ENCODE measurements at regions not wholly inside any gene's neighbourhood (a gene's known extent, or its start where the extent isn't known, plus 50 kb on each side); places are given as distances from the start of the nearest gene placed in this dataset.

- no peak for DNase-seq
- Histone ChIP-seq H3K27me3 (ENCODE audit: low read length) (no peaks in the 10 kb centered on the region), H3K4me1 (ENCODE audit: low read length) (no peaks in the 10 kb centered on the region), H3K4me2 (ENCODE audit: low read depth, low read length, poor library complexity, severe bottlenecking) (no peak overlapping the region), H3K4me3 (ENCODE audit: low read length) (no peak overlapping the region), H3K27ac (ENCODE audit: low read length) (no peak overlapping the region), H3K9me2 (replicated peaks; ENCODE audit: insufficient read depth, low read length) (no peaks in the 10 kb centered on the region), H3K79me2 (ENCODE audit: low read length) (no peaks in the 10 kb centered on the region), H2AFZ (ENCODE audit: low read length) (no peak overlapping the region), H3K9ac (ENCODE audit: low read length) (no peak overlapping the region), H3K36me3 (ENCODE audit: insufficient read depth, low read length) (no peaks in the 10 kb centered on the region), H4K20me1 (ENCODE audit: insufficient read depth, low read depth, low read length) (no peaks in the 10 kb centered on the region), H3K9me3 (ENCODE audit: low read length) (no peaks in the 10 kb centered on the region)
Observed at GRCh38 chr20:17014756-17015366, 212.0 kb upstream of the PCSK2 start.

- no peaks in the 10 kb centered on the region for H3K9me3 ChIP-seq (ENCODE audit: low read length)
- H3K9ac ChIP-seq (ENCODE audit: low read length), result no peak overlapping the region
- H2AFZ ChIP-seq (ENCODE audit: low read length), result no peak overlapping the region
- H3K4me1 ChIP-seq (ENCODE audit: low read length), result no peaks in the 10 kb centered on the region
- no peaks in the 10 kb centered on the region for H3K79me2 ChIP-seq (ENCODE audit: low read length)
- H3K36me3 ChIP-seq (ENCODE audit: insufficient read depth, low read length), result no peaks in the 10 kb centered on the region
- no peak for DNase-seq
- no peak overlapping the region for H3K4me2 ChIP-seq (ENCODE audit: low read depth, low read length, poor library complexity, severe bottlenecking)
- H3K4me3 ChIP-seq (ENCODE audit: low read length), result no peak overlapping the region
- H3K9me2 ChIP-seq (replicated peaks; ENCODE audit: insufficient read depth, low read length), result no peaks in the 10 kb centered on the region
- no peak overlapping the region for H3K27ac ChIP-seq (ENCODE audit: low read length)
- H4K20me1 ChIP-seq (ENCODE audit: insufficient read depth, low read depth, low read length), result no peaks in the 10 kb centered on the region
- H3K27me3 ChIP-seq (ENCODE audit: low read length), result no peaks in the 10 kb centered on the region
Observed at GRCh38 chr20:17017232-17017631, 209.6 kb upstream of the PCSK2 start.

- H3K4me2 ChIP-seq (ENCODE audit: low read depth, low read length, poor library complexity, severe bottlenecking), result no peak overlapping the region
- H4K20me1 ChIP-seq (ENCODE audit: insufficient read depth, low read depth, low read length), result no peaks in the 10 kb centered on the region
- no peaks in the 10 kb centered on the region for H3K4me1 ChIP-seq (ENCODE audit: low read length)
- H3K4me3 ChIP-seq (ENCODE audit: low read length), result no peak overlapping the region
- no peaks in the 10 kb centered on the region for H3K27me3 ChIP-seq (ENCODE audit: low read length)
- no peak overlapping the region for H3K27ac ChIP-seq (ENCODE audit: low read length)
- H3K79me2 ChIP-seq (ENCODE audit: low read length), result no peaks in the 10 kb centered on the region
- H3K9ac ChIP-seq (ENCODE audit: low read length), result no peak overlapping the region
- H3K9me2 ChIP-seq (replicated peaks; ENCODE audit: insufficient read depth, low read length), result no peaks in the 10 kb centered on the region
- no peak for DNase-seq
- no peak overlapping the region for H2AFZ ChIP-seq (ENCODE audit: low read length)
- no peaks in the 10 kb centered on the region for H3K9me3 ChIP-seq (ENCODE audit: low read length)
- no peaks in the 10 kb centered on the region for H3K36me3 ChIP-seq (ENCODE audit: insufficient read depth, low read length)
Observed at GRCh38 chr20:17021481-17021880, 205.4 kb upstream of the PCSK2 start.

GRCh38 chr20:17023036-17023435 lies 203.8 kb upstream of the PCSK2 start:
- no peaks in the 10 kb centered on the region for H3K79me2 ChIP-seq (ENCODE audit: low read length)
- DNase-seq, result no peak
- no peaks in the 10 kb centered on the region for H3K9me2 ChIP-seq (replicated peaks; ENCODE audit: insufficient read depth, low read length)
- no peak overlapping the region for H3K27ac ChIP-seq (ENCODE audit: low read length)
- no peaks in the 10 kb centered on the region for H4K20me1 ChIP-seq (ENCODE audit: insufficient read depth, low read depth, low read length)
- no peaks in the 10 kb centered on the region for H3K9me3 ChIP-seq (ENCODE audit: low read length)
- H3K4me1 ChIP-seq (ENCODE audit: low read length), result no peaks in the 10 kb centered on the region
- H3K36me3 ChIP-seq (ENCODE audit: insufficient read depth, low read length), result no peaks in the 10 kb centered on the region
- H3K9ac ChIP-seq (ENCODE audit: low read length), result no peak overlapping the region
- no peak overlapping the region for H2AFZ ChIP-seq (ENCODE audit: low read length)
- H3K4me2 ChIP-seq (ENCODE audit: low read depth, low read length, poor library complexity, severe bottlenecking), result no peak overlapping the region
- no peaks in the 10 kb centered on the region for H3K27me3 ChIP-seq (ENCODE audit: low read length)
- no peak overlapping the region for H3K4me3 ChIP-seq (ENCODE audit: low read length)

GRCh38 chr20:17023806-17024205 lies 203.0 kb upstream of the PCSK2 start:
- no peaks in the 10 kb centered on the region for H3K36me3 ChIP-seq (ENCODE audit: insufficient read depth, low read length)
- H3K9ac ChIP-seq (ENCODE audit: low read length), result no peak overlapping the region

GRCh38 chr20:17024513-17025119 lies 202.2 kb upstream of the PCSK2 start:
- Histone ChIP-seq H3K9ac (ENCODE audit: low read length) (no peak overlapping the region), H3K4me2 (ENCODE audit: low read depth, low read length, poor library complexity, severe bottlenecking) (no peak overlapping the region), H3K79me2 (ENCODE audit: low read length) (no peaks in the 10 kb centered on the region), H3K36me3 (ENCODE audit: insufficient read depth, low read length) (no peaks in the 10 kb centered on the region), H3K4me3 (ENCODE audit: low read length) (no peak overlapping the region), H4K20me1 (ENCODE audit: insufficient read depth, low read depth, low read length) (no peaks in the 10 kb centered on the region), H2AFZ (ENCODE audit: low read length) (no peak overlapping the region), H3K9me2 (replicated peaks; ENCODE audit: insufficient read depth, low read length) (no peaks in the 10 kb centered on the region), H3K9me3 (ENCODE audit: low read length) (no peaks in the 10 kb centered on the region), H3K27ac (ENCODE audit: low read length) (no peak overlapping the region), H3K27me3 (ENCODE audit: low read length) (no peaks in the 10 kb centered on the region), H3K4me1 (ENCODE audit: low read length) (no peaks in the 10 kb centered on the region)
- no peak for DNase-seq

More at GRCh38 chr20:17023806-17024205, 203.0 kb upstream of the PCSK2 start:
- Histone ChIP-seq H3K9me3 (ENCODE audit: low read length) (no peaks in the 10 kb centered on the region), H3K9me2 (replicated peaks; ENCODE audit: insufficient read depth, low read length) (no peaks in the 10 kb centered on the region), H4K20me1 (ENCODE audit: insufficient read depth, low read depth, low read length) (no peaks in the 10 kb centered on the region), H3K27me3 (ENCODE audit: low read length) (no peaks in the 10 kb centered on the region), H3K4me2 (ENCODE audit: low read depth, low read length, poor library complexity, severe bottlenecking) (no peak overlapping the region), H3K27ac (ENCODE audit: low read length) (no peak overlapping the region), H3K4me1 (ENCODE audit: low read length) (no peaks in the 10 kb centered on the region), H2AFZ (ENCODE audit: low read length) (no peak overlapping the region), H3K79me2 (ENCODE audit: low read length) (no peaks in the 10 kb centered on the region), H3K4me3 (ENCODE audit: low read length) (no peak overlapping the region)
- DNase-seq, result no peak

- DNase-seq, result no peak
- H3K36me3 ChIP-seq (ENCODE audit: insufficient read depth, low read length), result no peaks in the 10 kb centered on the region
- H3K9me3 ChIP-seq (ENCODE audit: low read length), result no peaks in the 10 kb centered on the region
- H4K20me1 ChIP-seq (ENCODE audit: insufficient read depth, low read depth, low read length), result no peaks in the 10 kb centered on the region
- no peak overlapping the region for H2AFZ ChIP-seq (ENCODE audit: low read length)
- no peaks in the 10 kb centered on the region for H3K9me2 ChIP-seq (replicated peaks; ENCODE audit: insufficient read depth, low read length)
- no peak overlapping the region for H3K27ac ChIP-seq (ENCODE audit: low read length)
- no peaks in the 10 kb centered on the region for H3K27me3 ChIP-seq (ENCODE audit: low read length)
- no peak overlapping the region for H3K9ac ChIP-seq (ENCODE audit: low read length)
- H3K4me3 ChIP-seq (ENCODE audit: low read length), result no peak overlapping the region
- no peak overlapping the region for H3K4me2 ChIP-seq (ENCODE audit: low read depth, low read length, poor library complexity, severe bottlenecking)
- no peaks in the 10 kb centered on the region for H3K79me2 ChIP-seq (ENCODE audit: low read length)
- H3K4me1 ChIP-seq (ENCODE audit: low read length), result no peaks in the 10 kb centered on the region
Observed at GRCh38 chr20:17026346-17026745, 200.5 kb upstream of the PCSK2 start.

- Histone ChIP-seq H3K9ac (ENCODE audit: low read length) (no peak overlapping the region), H3K4me1 (ENCODE audit: low read length) (no peaks in the 10 kb centered on the region), H3K9me3 (ENCODE audit: low read length) (no peaks in the 10 kb centered on the region), H3K4me3 (ENCODE audit: low read length) (no peak overlapping the region), H3K36me3 (ENCODE audit: insufficient read depth, low read length) (no peaks in the 10 kb centered on the region), H3K79me2 (ENCODE audit: low read length) (no peaks in the 10 kb centered on the region), H2AFZ (ENCODE audit: low read length) (no peak overlapping the region), H3K27me3 (ENCODE audit: low read length) (no peaks in the 10 kb centered on the region), H3K9me2 (replicated peaks; ENCODE audit: insufficient read depth, low read length) (no peaks in the 10 kb centered on the region), H3K27ac (ENCODE audit: low read length) (no peak overlapping the region), H4K20me1 (ENCODE audit: insufficient read depth, low read depth, low read length) (no peaks in the 10 kb centered on the region), H3K4me2 (ENCODE audit: low read depth, low read length, poor library complexity, severe bottlenecking) (no peak overlapping the region)
- DNase-seq, result no peak
Observed at GRCh38 chr20:17029698-17030097, 197.1 kb upstream of the PCSK2 start.
